ENCODE measurements at regions not wholly inside any gene's neighbourhood (a gene's known extent, or its start where the extent isn't known, plus 50 kb on each side); places are given as distances from the start of the nearest gene placed in this dataset.
"Not testable (repeated sequence)": the region's sequence is repeated elsewhere in the genome, so short reads cannot be mapped to it uniquely, and the experiment has no call there.

GRCh38 chr1:149208836-149209235, 105.5 kb upstream of the NBPF9 start:
- TF ChIP-seq CTCF, POLR2AphosphoS5, POLR2A (IDR thresholded peaks at IDR 0.05): not testable (repeated sequence)

All from breast epithelium (tissue), 3 donors.